H1 (cell line): ENCODE measurements at regions not wholly inside any gene's neighbourhood (a gene's known extent, or its start where the extent isn't known, plus 50 kb on each side); places are given as distances from the start of the nearest gene placed in this dataset.

Experiments used
- FOSL1 ChIP-seq: IDR thresholded peaks from 2 replicates; pipeline ENCODE4 v1.6.1; 2011; ENCODE audit warnings: mild to moderate bottlenecking, low read depth, low read length, moderate library complexity; ENCODE audit not compliant: insufficient read depth
- JUN ChIP-seq: IDR thresholded peaks from 2 replicates; pipeline ENCODE4 v1.6.1; 2011; ENCODE audit warnings: low read depth, mild to moderate bottlenecking, improper control_type of control experiment, low read length
- NRF1 ChIP-seq: IDR thresholded peaks from 2 replicates; pipeline ENCODE4 v1.6.1; 2011; ENCODE audit warnings: mild to moderate bottlenecking, low read depth, low read length, improper control_type of control experiment
- POLR2A ChIP-seq, 2 experiments: IDR thresholded peaks; 1 replicate in 1 of 2; 2 replicates in 1 of 2; pipeline ENCODE4 v1.6.1; 2011; ENCODE audit warnings: low read depth in 2 of 2, low read length in 2 of 2, mild to moderate bottlenecking in 2 of 2; ENCODE audit errors: control extremely low read depth in 1 of 2
- POLR2AphosphoS5 ChIP-seq: IDR thresholded peaks from 2 replicates; pipeline ENCODE4 v1.6.1; 2011; ENCODE audit warnings: low read depth, low read length
- RAD21 ChIP-seq, 2 experiments: IDR thresholded peaks in 1 of 2; conservative IDR thresholded peaks in 1 of 2; 2 replicates each; pipeline ENCODE4 v1.6.1; 2011; ENCODE audit warnings: low read depth in 2 of 2, low read length in 2 of 2, improper control_type of control experiment in 1 of 2, inconsistent platforms in 1 of 2, mild to moderate bottlenecking in 1 of 2, moderate library complexity in 1 of 2
- RXRA ChIP-seq: IDR thresholded peaks from 2 replicates; pipeline ENCODE4 v1.6.1; 2011; ENCODE audit warnings: low read depth, mild to moderate bottlenecking, low read length, moderate library complexity; ENCODE audit not compliant: insufficient read depth
- SP1 ChIP-seq: IDR thresholded peaks from 2 replicates; pipeline ENCODE4 v1.6.1; 2011; ENCODE audit warnings: low read depth, low read length
- TCF12 ChIP-seq: IDR thresholded peaks from 2 replicates; pipeline ENCODE4 v1.6.1; 2011; ENCODE audit warnings: low read depth, mild to moderate bottlenecking, low read length
- ZNF274 ChIP-seq: IDR thresholded peaks from 2 replicates; pipeline ENCODE4 v1.7.0; 2012; ENCODE audit warnings: low read length, borderline replicate concordance; ENCODE audit errors: extremely low read depth
- TF ChIP-seq, protein P1 (sequence below), 3 experiments: IDR thresholded peaks; 1 replicate in 2 of 3; 2 replicates in 1 of 3; pipeline versions ENCODE4 v1.5.1 to v1.6.1; 2011; ENCODE audit warnings: low read length in 3 of 3, mild to moderate bottlenecking in 3 of 3, inconsistent platforms in 2 of 3, low read depth in 1 of 3, moderate library complexity in 1 of 3; ENCODE audit not compliant: insufficient read depth in 1 of 3; ENCODE audit errors: control extremely low read depth in 1 of 3
- TF ChIP-seq, protein P2 (sequence below): IDR thresholded peaks from 2 replicates; pipeline ENCODE4 v1.6.1; 2012; ENCODE audit warnings: inconsistent platforms
- TF ChIP-seq, protein P3 (sequence below): IDR thresholded peaks from 2 replicates; pipeline ENCODE4 v1.6.1; 2011; ENCODE audit warnings: low read length, improper control_type of control experiment
- TF ChIP-seq, protein P4 (sequence below): IDR thresholded peaks from 2 replicates; pipeline ENCODE4 v1.6.1; 2011; ENCODE audit warnings: low read depth, mild to moderate bottlenecking, low read length; ENCODE audit not compliant: insufficient read depth

DNA sequence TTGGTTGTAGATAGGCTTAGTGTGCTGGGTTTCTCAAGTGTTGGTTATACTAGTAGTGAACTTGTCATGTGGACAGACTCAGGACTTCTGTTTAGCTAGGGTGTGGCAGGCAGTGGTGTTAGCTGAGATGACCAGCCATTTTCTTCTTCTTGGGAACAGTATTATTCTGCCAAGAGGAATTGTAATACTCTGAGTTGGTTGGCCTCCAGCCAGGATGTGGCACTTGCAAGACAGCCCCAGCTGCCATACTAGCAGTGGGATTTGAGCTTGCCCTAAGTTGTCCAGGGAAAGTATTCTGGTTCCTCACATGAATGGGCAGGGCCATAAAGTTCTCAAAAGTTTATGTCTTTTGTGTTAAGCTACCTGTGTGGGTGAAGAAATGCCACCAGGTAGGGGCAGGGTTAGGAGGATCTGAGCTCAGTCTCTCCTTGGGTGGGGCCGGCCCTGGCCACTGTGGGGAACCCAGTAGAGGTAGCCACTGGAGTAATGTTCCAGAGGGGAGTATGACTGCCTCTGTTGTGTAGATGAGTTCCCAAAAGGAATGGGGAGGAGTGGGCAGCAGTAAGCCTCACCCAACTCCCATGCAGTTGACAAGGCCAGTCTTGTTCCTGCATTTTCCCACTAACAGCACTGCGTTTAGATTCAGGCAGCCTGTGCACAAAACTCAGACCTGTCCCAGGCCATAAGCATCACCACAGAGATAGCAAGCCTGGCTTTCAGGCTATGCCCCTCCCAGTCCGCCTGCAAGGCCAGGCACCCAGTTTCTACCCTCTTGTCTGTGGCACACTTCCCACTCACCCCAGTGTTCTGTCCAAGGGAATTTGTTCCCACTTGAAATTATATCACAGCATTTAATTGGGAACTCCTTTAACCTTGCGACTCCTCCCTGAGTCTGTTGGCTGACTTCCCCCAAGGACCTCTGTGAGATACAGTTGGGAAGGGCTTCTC, 250.7 kb downstream of the ANXA1 start:
- TF ChIP-seq, protein P1, sequence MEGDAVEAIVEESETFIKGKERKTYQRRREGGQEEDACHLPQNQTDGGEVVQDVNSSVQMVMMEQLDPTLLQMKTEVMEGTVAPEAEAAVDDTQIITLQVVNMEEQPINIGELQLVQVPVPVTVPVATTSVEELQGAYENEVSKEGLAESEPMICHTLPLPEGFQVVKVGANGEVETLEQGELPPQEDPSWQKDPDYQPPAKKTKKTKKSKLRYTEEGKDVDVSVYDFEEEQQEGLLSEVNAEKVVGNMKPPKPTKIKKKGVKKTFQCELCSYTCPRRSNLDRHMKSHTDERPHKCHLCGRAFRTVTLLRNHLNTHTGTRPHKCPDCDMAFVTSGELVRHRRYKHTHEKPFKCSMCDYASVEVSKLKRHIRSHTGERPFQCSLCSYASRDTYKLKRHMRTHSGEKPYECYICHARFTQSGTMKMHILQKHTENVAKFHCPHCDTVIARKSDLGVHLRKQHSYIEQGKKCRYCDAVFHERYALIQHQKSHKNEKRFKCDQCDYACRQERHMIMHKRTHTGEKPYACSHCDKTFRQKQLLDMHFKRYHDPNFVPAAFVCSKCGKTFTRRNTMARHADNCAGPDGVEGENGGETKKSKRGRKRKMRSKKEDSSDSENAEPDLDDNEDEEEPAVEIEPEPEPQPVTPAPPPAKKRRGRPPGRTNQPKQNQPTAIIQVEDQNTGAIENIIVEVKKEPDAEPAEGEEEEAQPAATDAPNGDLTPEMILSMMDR (IDR thresholded peaks at IDR 0.05; ENCODE audit: control extremely low read depth in 1 of 3, insufficient read depth in 1 of 3, low read depth in 1 of 3, low read length in 3 of 3) = no peak
- TF ChIP-seq, protein P2, sequence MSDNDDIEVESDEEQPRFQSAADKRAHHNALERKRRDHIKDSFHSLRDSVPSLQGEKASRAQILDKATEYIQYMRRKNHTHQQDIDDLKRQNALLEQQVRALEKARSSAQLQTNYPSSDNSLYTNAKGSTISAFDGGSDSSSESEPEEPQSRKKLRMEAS = no peak
- no peak for TF ChIP-seq RXRA
- no peak for TF ChIP-seq POLR2A (IDR thresholded peaks at IDR 0.05; ENCODE audit: control extremely low read depth in 1 of 2, low read depth in 2 of 2, low read length in 2 of 2)
- no peak for TF ChIP-seq NRF1
- TF ChIP-seq, protein P3, sequence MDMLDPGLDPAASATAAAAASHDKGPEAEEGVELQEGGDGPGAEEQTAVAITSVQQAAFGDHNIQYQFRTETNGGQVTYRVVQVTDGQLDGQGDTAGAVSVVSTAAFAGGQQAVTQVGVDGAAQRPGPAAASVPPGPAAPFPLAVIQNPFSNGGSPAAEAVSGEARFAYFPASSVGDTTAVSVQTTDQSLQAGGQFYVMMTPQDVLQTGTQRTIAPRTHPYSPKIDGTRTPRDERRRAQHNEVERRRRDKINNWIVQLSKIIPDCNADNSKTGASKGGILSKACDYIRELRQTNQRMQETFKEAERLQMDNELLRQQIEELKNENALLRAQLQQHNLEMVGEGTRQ = no peak
- no peak for TF ChIP-seq ZNF274
- no peak for TF ChIP-seq JUN
- TF ChIP-seq POLR2AphosphoS5 = no peak
- TF ChIP-seq RAD21 (IDR thresholded peaks at IDR 0.05 in 1 of 2, conservative IDR thresholded peaks at IDR 0.05 in 1 of 2; ENCODE audit: low read depth in 2 of 2, low read length in 2 of 2) = no peak
- TF ChIP-seq, protein P4, sequence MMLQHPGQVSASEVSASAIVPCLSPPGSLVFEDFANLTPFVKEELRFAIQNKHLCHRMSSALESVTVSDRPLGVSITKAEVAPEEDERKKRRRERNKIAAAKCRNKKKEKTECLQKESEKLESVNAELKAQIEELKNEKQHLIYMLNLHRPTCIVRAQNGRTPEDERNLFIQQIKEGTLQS = no peak
- no peak for TF ChIP-seq FOSL1
- no peak for TF ChIP-seq SP1
- no peak for TF ChIP-seq TCF12
